Mesenchymal stem cell (in vitro differentiated cells and primary cell): ENCODE measurements at regions not wholly inside any gene's neighbourhood (a gene's known extent, or its start where the extent isn't known, plus 50 kb on each side); places are given as distances from the start of the nearest gene placed in this dataset.

Source experiments
- DNase-seq: peaks from one replicate; pipeline ENCODE4 v3.0.0-alpha.2; 2013
- H2AFZ ChIP-seq: one replicate; pipeline ENCODE4 v1.6.1; 2013; ENCODE audit warnings: low read depth, mild to moderate bottlenecking, control low read depth, inconsistent platforms, low read length, moderate library complexity
- H2AK5ac ChIP-seq: 2 replicates; pipeline ENCODE4 v1.6.1; 2013; ENCODE audit warnings: low read length, moderate library complexity, mild to moderate bottlenecking, inconsistent platforms; ENCODE audit not compliant: severe bottlenecking
- H2BK120ac ChIP-seq: one replicate; pipeline ENCODE4 v1.6.1; 2013; ENCODE audit warnings: low read depth, mild to moderate bottlenecking, inconsistent platforms, low read length, moderate library complexity
- H2BK12ac ChIP-seq, 2 experiments: one replicate each; pipeline ENCODE4 v1.6.1; 2013; ENCODE audit warnings: inconsistent platforms in 2 of 2, low read length in 2 of 2, mild to moderate bottlenecking in 2 of 2, moderate library complexity in 2 of 2, control low read depth in 1 of 2
- H2BK15ac ChIP-seq: one replicate; pipeline ENCODE4 v1.6.1; 2013; ENCODE audit warnings: mild to moderate bottlenecking, low read depth, inconsistent platforms; ENCODE audit not compliant: poor library complexity, severe bottlenecking
- H2BK5ac ChIP-seq: 2 replicates; pipeline ENCODE4 v1.6.1; 2013; ENCODE audit warnings: low read depth, mild to moderate bottlenecking, low read length, control low read depth, inconsistent platforms; ENCODE audit not compliant: poor library complexity, severe bottlenecking
- H3K14ac ChIP-seq, 2 experiments: one replicate each; pipeline ENCODE4 v1.6.1; 2013; ENCODE audit warnings: inconsistent platforms in 2 of 2, low read length in 2 of 2, control low read depth in 1 of 2, mild to moderate bottlenecking in 1 of 2, moderate library complexity in 1 of 2
- H3K18ac ChIP-seq, 2 experiments: one replicate each; pipeline ENCODE4 v1.6.1; 2013; ENCODE audit warnings: inconsistent platforms in 2 of 2, low read length in 2 of 2, control low read depth in 1 of 2, low read depth in 1 of 2, mild to moderate bottlenecking in 1 of 2
- H3K23ac ChIP-seq, 2 experiments: one replicate each; pipeline ENCODE4 v1.6.1; 2013; ENCODE audit warnings: inconsistent platforms in 2 of 2, low read length in 2 of 2, mild to moderate bottlenecking in 2 of 2, moderate library complexity in 2 of 2, control low read depth in 1 of 2
- H3K27ac ChIP-seq: 2 replicates; pipeline ENCODE4 v1.5.1; 2013; ENCODE audit warnings: mild to moderate bottlenecking, moderate library complexity, low read length, control low read depth, inconsistent platforms; ENCODE audit not compliant: poor library complexity, severe bottlenecking
- H3K27me3 ChIP-seq, 2 experiments: 2 replicates each; pipeline versions ENCODE4 v1.6.1 to v1.7.0; 2013; ENCODE audit warnings: low read length in 2 of 2, mild to moderate bottlenecking in 2 of 2, moderate library complexity in 2 of 2, control low read depth in 1 of 2, inconsistent platforms in 1 of 2; ENCODE audit not compliant: control insufficient read depth in 1 of 2, insufficient read depth in 1 of 2
- H3K36me3 ChIP-seq, 2 experiments: 2 replicates each; pipeline versions ENCODE4 v1.6.1 to v1.7.0; 2013; ENCODE audit warnings: low read length in 2 of 2, control low read depth in 1 of 2, inconsistent platforms in 1 of 2, low read depth in 1 of 2, mild to moderate bottlenecking in 1 of 2; ENCODE audit not compliant: insufficient read depth in 2 of 2, control insufficient read depth in 1 of 2
- H3K4ac ChIP-seq, 2 experiments: one replicate each; pipeline ENCODE4 v1.6.1; 2013; ENCODE audit warnings: inconsistent platforms in 2 of 2, low read length in 2 of 2, mild to moderate bottlenecking in 2 of 2, moderate library complexity in 2 of 2, control low read depth in 1 of 2, low read depth in 1 of 2
- H3K4me1 ChIP-seq: 2 replicates; pipeline ENCODE4 v1.6.1; 2013; ENCODE audit warnings: low read depth, low read length, control low read depth; ENCODE audit not compliant: control insufficient read depth, insufficient read depth
- H3K4me2 ChIP-seq: 2 replicates; pipeline ENCODE4 v1.6.1; 2013; ENCODE audit warnings: low read length, mild to moderate bottlenecking, inconsistent platforms; ENCODE audit not compliant: poor library complexity, severe bottlenecking
- H3K4me3 ChIP-seq, 2 experiments: 2 replicates each; pipeline versions ENCODE4 v1.5.1 to v1.7.0; 2013; ENCODE audit warnings: low read length in 2 of 2, mild to moderate bottlenecking in 2 of 2, control low read depth in 1 of 2, low read depth in 1 of 2; ENCODE audit not compliant: insufficient read depth in 1 of 2
- H3K79me1 ChIP-seq: replicated peaks from 2 replicates; pipeline ENCODE4 v1.6.1; 2013; ENCODE audit warnings: mild to moderate bottlenecking, control low read depth, low read length, inconsistent platforms; ENCODE audit not compliant: poor library complexity, severe bottlenecking
- H3K9ac ChIP-seq: 2 replicates; pipeline ENCODE4 v1.7.0; 2013; ENCODE audit warnings: mild to moderate bottlenecking, low read length, moderate library complexity
- H3K9me3 ChIP-seq: 2 replicates; pipeline ENCODE4 v1.7.0; 2013; ENCODE audit warnings: mild to moderate bottlenecking, low read length; ENCODE audit not compliant: control insufficient read depth
- H4K8ac ChIP-seq: one replicate; pipeline ENCODE4 v1.6.1; 2013; ENCODE audit warnings: inconsistent platforms, mild to moderate bottlenecking, low read length, moderate library complexity
- H4K91ac ChIP-seq: one replicate; pipeline ENCODE4 v1.6.1; 2013; ENCODE audit warnings: mild to moderate bottlenecking, low read length, inconsistent platforms
- WGBS: methylation state at CpG from one replicate; pipeline ENCODE4 v1.1.7; 2013; ENCODE audit warnings: mixed read lengths; 5-methylcytosine and 5-hydroxymethylcytosine counted together

GRCh38 chr9:26172301-26172700 lies 494.1 kb upstream of the TUSC1 start:
- H3K79me1 ChIP-seq, result no peaks in the 10 kb centered on the region
- no peak overlapping the region for H3K4me2 ChIP-seq
- no peak overlapping the region for H3K4ac ChIP-seq
- no peaks in the 10 kb centered on the region for H3K36me3 ChIP-seq
- no peak overlapping the region for H3K4me3 ChIP-seq
- peak overlapping the region; percentile 67 for H3K9ac ChIP-seq
- H3K18ac ChIP-seq, result no peak overlapping the region
- H3K14ac ChIP-seq, result no peak overlapping the region
- no peak overlapping the region for H3K27ac ChIP-seq
- H3K27me3 ChIP-seq, result no peaks in the 10 kb centered on the region
- no peak overlapping the region for H4K91ac ChIP-seq
- WGBS, result 100% methylated on average over 2 of the region's 2 CpGs
- DNase-seq, result no peak
- H2BK15ac ChIP-seq, result no peak overlapping the region
- no peak overlapping the region for H2AK5ac ChIP-seq
- no peak overlapping the region for H4K8ac ChIP-seq
- no peak overlapping the region for H2BK120ac ChIP-seq
- H2BK5ac ChIP-seq, result no peak overlapping the region
- H3K4me1 ChIP-seq, result no peaks in the 10 kb centered on the region
- no peak overlapping the region for H3K23ac ChIP-seq
- H2AFZ ChIP-seq, result no peak overlapping the region
- H2BK12ac ChIP-seq, result no peak overlapping the region
- no peaks in the 10 kb centered on the region for H3K9me3 ChIP-seq

DNA sequence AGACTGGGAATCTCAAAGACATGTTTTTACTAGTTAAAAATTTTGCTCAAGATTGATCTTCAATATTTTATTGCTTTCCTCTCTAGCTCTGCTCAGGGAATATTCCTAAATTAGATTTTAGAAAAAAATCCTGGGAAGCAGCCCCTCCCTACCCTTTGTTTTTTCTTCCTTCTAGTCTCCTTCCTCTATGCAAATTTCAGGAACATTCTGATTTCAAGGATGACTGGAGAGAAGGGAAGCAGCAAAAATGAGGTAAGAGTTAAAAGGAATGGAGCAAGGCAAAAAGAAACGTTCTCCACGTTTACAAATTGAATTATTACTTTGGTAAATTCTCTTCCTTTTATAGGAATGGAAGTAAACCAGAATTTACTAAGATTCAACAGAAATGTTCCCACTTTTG lies 493.4 kb upstream of the TUSC1 start:
- Histone ChIP-seq H4K8ac (no peak overlapping the region), H3K9ac (peak overlapping the region; percentile 67), H3K36me3 (no peaks in the 10 kb centered on the region), H3K9me3 (no peaks in the 10 kb centered on the region), H4K91ac (no peak overlapping the region), H3K23ac (no peak overlapping the region), H3K4me2 (no peak overlapping the region), H3K4ac (no peak overlapping the region), H2AK5ac (no peak overlapping the region), H3K4me3 (no peak overlapping the region), H3K79me1 (no peaks in the 10 kb centered on the region), H2BK12ac (no peak overlapping the region), H3K4me1 (no peaks in the 10 kb centered on the region), H2AFZ (no peak overlapping the region), H3K27ac (no peak overlapping the region), H3K18ac (no peak overlapping the region), H3K27me3 (no peaks in the 10 kb centered on the region), H2BK120ac (no peak overlapping the region), H2BK5ac (no peak overlapping the region), H3K14ac (no peak overlapping the region), H2BK15ac (no peak overlapping the region)
- no CpG with 5 or more reads among the region's 2 CpGs for WGBS
- no peak for DNase-seq

GRCh38 chr9:26170190-26170589 lies 491.9 kb upstream of the TUSC1 start:
- no peak overlapping the region for H3K4ac ChIP-seq
- H4K91ac ChIP-seq, result no peak overlapping the region
- no peak overlapping the region for H4K8ac ChIP-seq
- peak; percentile 54 for DNase-seq
- H2BK15ac ChIP-seq, result no peak overlapping the region
- no peaks in the 10 kb centered on the region for H3K4me1 ChIP-seq
- no peak overlapping the region for H2AK5ac ChIP-seq
- H3K36me3 ChIP-seq, result no peaks in the 10 kb centered on the region
- H3K79me1 ChIP-seq, result no peaks in the 10 kb centered on the region
- H3K4me2 ChIP-seq, result no peak overlapping the region
- peak overlapping the region in 1 of 2 experiments; percentile 3 for H3K4me3 ChIP-seq
- peak overlapping the region; percentile 72 for H3K9ac ChIP-seq
- no peak overlapping the region for H2BK5ac ChIP-seq
- peak overlapping the region; percentile 54 for H3K27ac ChIP-seq
- 40% methylated on average over 2 of the region's 3 CpGs for WGBS
- H2AFZ ChIP-seq, result no peak overlapping the region
- H3K23ac ChIP-seq, result no peak overlapping the region
- H3K9me3 ChIP-seq, result no peaks in the 10 kb centered on the region
- no peaks in the 10 kb centered on the region for H3K27me3 ChIP-seq
- no peak overlapping the region for H2BK120ac ChIP-seq
- no peak overlapping the region for H2BK12ac ChIP-seq
- H3K18ac ChIP-seq, result no peak overlapping the region
- no peak overlapping the region for H3K14ac ChIP-seq

DNA sequence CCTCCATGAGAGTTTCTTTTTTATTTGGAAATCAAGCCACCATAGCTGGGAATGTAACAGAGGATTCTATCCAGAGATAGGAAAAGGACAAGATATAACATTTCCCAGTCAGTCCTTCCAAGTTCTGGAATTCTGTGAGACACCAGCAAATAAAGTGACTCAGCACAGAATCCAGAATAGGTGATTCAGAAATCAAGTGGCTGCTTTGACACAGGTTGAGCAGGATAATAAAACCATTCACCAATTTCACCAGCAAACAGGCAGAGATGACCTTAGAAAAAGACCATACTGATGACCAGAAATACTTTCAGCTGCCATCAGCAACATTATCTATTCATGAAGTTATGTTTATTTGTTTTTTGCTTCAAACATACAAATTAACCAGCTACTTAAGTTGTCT lies 491.5 kb upstream of the TUSC1 start:
- H2BK12ac ChIP-seq, result no peak overlapping the region
- H3K27me3 ChIP-seq, result no peaks in the 10 kb centered on the region
- no peak overlapping the region for H2BK120ac ChIP-seq
- no peak overlapping the region for H2BK5ac ChIP-seq
- no peaks in the 10 kb centered on the region for H3K4me1 ChIP-seq
- no peak overlapping the region for H4K91ac ChIP-seq
- peak; percentile 51 for DNase-seq
- H3K14ac ChIP-seq, result no peak overlapping the region
- no peak overlapping the region for H3K4ac ChIP-seq
- H3K27ac ChIP-seq, result peak overlapping the region; percentile 54
- H2AFZ ChIP-seq, result no peak overlapping the region
- H3K23ac ChIP-seq, result no peak overlapping the region
- H3K18ac ChIP-seq, result no peak overlapping the region
- H3K4me3 ChIP-seq, result peak overlapping the region in 1 of 2 experiments; percentile 3
- H3K79me1 ChIP-seq, result no peaks in the 10 kb centered on the region
- H3K4me2 ChIP-seq, result no peak overlapping the region
- H3K9me3 ChIP-seq, result no peaks in the 10 kb centered on the region
- no peak overlapping the region for H4K8ac ChIP-seq
- peak overlapping the region; percentile 72 for H3K9ac ChIP-seq
- no peaks in the 10 kb centered on the region for H3K36me3 ChIP-seq
- no peak overlapping the region for H2AK5ac ChIP-seq
- no peak overlapping the region for H2BK15ac ChIP-seq
